ENCODE measurements at regions not wholly inside any gene's neighbourhood (a gene's known extent, or its start where the extent isn't known, plus 50 kb on each side); places are given as distances from the start of the nearest gene placed in this dataset.
"Not testable (repeated sequence)": the region's sequence is repeated elsewhere in the genome, so short reads cannot be mapped to it uniquely, and the experiment has no call there.

GRCh38 chr12:89833337-89834252 is 125.0 kb upstream of the ATP2B1 start:
- no peak for DNase-seq

- DNase-seq: no peak
Measured at GRCh38 chr12:89832336-89832735, 123.7 kb upstream of the ATP2B1 start.

GRCh38 chr12:89831310-89832095 is 122.9 kb upstream of the ATP2B1 start:
- no peak for DNase-seq

GRCh38 chr12:89829434-89829975 is 120.9 kb upstream of the ATP2B1 start:
- no peak for DNase-seq

- no peak for DNase-seq
Measured at GRCh38 chr12:89828575-89828974, 119.9 kb upstream of the ATP2B1 start.

GRCh38 chr12:89827592-89827991 is 119.0 kb upstream of the ATP2B1 start:
- no peak for DNase-seq

- DNase-seq: no peak
Measured at GRCh38 chr12:89826468-89826867, 117.8 kb upstream of the ATP2B1 start.

GRCh38 chr12:89825591-89826449 is 117.2 kb upstream of the ATP2B1 start:
- no peak for DNase-seq

GRCh38 chr12:89824822-89825221 is 116.2 kb upstream of the ATP2B1 start:
- DNase-seq: no peak

- DNase-seq: not testable (repeated sequence)
Measured at GRCh38 chr12:89822992-89823391, 114.4 kb upstream of the ATP2B1 start.

GRCh38 chr12:89821896-89822295 is 113.3 kb upstream of the ATP2B1 start:
- DNase-seq: no peak

- no peak for DNase-seq
Measured at GRCh38 chr12:89817501-89818226, 109.0 kb upstream of the ATP2B1 start.

GRCh38 chr12:89815225-89815624 is 106.6 kb upstream of the ATP2B1 start:
- no peak for DNase-seq

- no peak for DNase-seq
Measured at GRCh38 chr12:89803412-89803811, 94.8 kb upstream of the ATP2B1 start.

GRCh38 chr12:89801284-89801683 is 92.6 kb upstream of the ATP2B1 start:
- no peak for DNase-seq

GRCh38 chr12:89800435-89800834 is 91.8 kb upstream of the ATP2B1 start:
- no peak for DNase-seq

- no peak for DNase-seq
Measured at GRCh38 chr12:89799316-89799715, 90.7 kb upstream of the ATP2B1 start.

- no peak for DNase-seq
Measured at GRCh38 chr12:89797436-89797835, 88.8 kb upstream of the ATP2B1 start.

- no peak for DNase-seq
Measured at GRCh38 chr12:89796798-89797382, 88.3 kb upstream of the ATP2B1 start.

- no peak for DNase-seq
Measured at GRCh38 chr12:89793946-89794345, 85.3 kb upstream of the ATP2B1 start.

- no peak for DNase-seq
Measured at GRCh38 chr12:89791286-89791685, 82.6 kb upstream of the ATP2B1 start.

- no peak for DNase-seq
Measured at GRCh38 chr12:89789862-89790261, 81.2 kb upstream of the ATP2B1 start.
